Mucosa of descending colon (tissue), 3 donors: ENCODE measurements at regions not wholly inside any gene's neighbourhood (a gene's known extent, or its start where the extent isn't known, plus 50 kb on each side); places are given as distances from the start of the nearest gene placed in this dataset.

Source experiments
- ATAC-seq: fragments of 200-7000 bp; cut with Tn5 transposase; one replicate; pipeline ENCODE4 v1.9.1; 2020; ENCODE audit warnings: mild to moderate bottlenecking, moderate library complexity
- DNase-seq, 3 donors: peaks; one replicate each; pipeline ENCODE4 v3.0.0-alpha.2; 2020
- H3K36me3 ChIP-seq: fragments of 200-600 bp; one replicate; pipeline ENCODE4 v1.8.0; 2021; ENCODE audit warnings: low read depth, mild to moderate bottlenecking
- H3K4me1 ChIP-seq: fragments of 200-600 bp; one replicate; pipeline ENCODE4 v1.8.0; 2021; ENCODE audit warnings: low read depth, mild to moderate bottlenecking
- H3K4me3 ChIP-seq: fragments of 200-600 bp; one replicate; pipeline ENCODE4 v1.8.0; 2021; ENCODE audit warnings: mild to moderate bottlenecking
- H3K9me3 ChIP-seq: fragments of 200-600 bp; one replicate; pipeline ENCODE4 v1.8.0; 2021; ENCODE audit warnings: mild to moderate bottlenecking
- CTCF ChIP-seq: fragments of 200-600 bp; IDR thresholded peaks from one replicate; pipeline ENCODE4 v1.8.0; 2022; ENCODE audit warnings: antibody characterized with exemption, mild to moderate bottlenecking
- intact Hi-C, 2 donors: fragments of 100-400 bp; cut with DNase I in 1 of 2; cut with micrococcal nuclease in 1 of 2; formaldehyde crosslinking; loops; one replicate each; pipeline versions ENCODE4 v1.11.0 to v1.11.1; 2022; cut with DNase I, micrococcal nuclease
- donor health status: DM: no; HTN: no; CAD: no; lungs with moderate emphysema.
- donor health status: DM: no; HTN: no; CAD: no.
- donor health status: DM: no; HTN: yes; CAD: no.

DNA sequence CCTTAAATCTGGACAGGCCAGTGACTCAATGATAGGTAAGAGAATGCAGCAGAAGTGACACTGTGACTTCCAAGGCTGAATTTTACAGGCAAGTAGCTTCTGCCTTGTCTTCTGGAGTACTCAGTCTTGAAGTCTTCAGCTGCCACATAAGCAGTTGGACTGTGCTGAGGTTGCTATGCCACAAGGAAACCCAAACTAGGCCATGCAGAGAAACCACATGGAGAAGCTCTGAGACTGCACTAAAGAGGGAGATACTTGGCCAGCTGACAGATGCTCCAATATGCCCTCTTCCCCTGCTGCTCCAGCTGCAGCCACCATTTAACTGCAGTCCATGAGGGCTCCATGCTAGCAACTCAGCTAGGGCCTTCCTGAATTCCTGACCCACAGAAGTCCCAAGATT, 119.4 kb upstream of the GADL1 start:
- TF ChIP-seq CTCF, result no peak
- ATAC-seq (no peak), DNase-seq (no peak)
- Histone ChIP-seq H3K36me3 (no peaks in the 10 kb centered on the region), H3K4me1 (no peaks in the 10 kb centered on the region), H3K4me3 (no peak overlapping the region), H3K9me3 (no peaks in the 10 kb centered on the region)
- intact Hi-C loops, result no loop called here

DNA sequence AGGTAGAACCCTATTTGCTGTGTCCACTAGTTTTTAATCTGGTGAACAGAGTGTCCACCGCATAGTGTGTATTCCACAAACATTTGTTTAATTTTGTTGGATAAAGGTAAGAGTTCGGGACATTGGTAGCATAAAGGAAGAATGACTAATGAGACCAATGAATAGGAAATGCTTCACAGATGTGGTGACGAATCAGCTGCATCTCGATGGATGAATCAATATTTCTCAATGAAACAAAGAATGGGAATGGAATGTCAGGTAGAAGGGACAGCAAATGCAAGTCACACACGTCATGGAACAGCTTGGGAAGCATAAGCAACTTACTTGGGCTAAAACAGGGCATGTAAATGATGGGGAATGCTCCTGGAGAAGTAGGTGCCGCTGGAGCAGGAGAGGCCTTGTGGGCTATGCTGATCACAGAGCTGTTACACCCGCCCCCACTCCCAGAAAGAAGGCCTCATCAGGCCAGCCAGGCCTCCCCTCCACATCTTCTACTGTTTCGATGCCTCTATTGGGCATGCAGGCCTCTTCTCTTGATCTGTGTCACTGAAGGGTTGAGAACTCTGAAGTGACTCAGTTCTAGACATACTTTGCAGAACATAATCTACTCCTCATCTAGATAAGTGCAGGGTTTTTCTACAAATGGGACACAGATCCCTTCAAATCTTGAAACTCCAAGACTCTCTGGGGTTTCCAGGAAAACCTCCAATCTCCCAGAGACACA, 120.0 kb upstream of the GADL1 start:
- TF ChIP-seq CTCF, result no peak

GRCh38 chr3:31016196-31016595, 121.7 kb upstream of the GADL1 start:
- no peak for DNase-seq
- H3K36me3 ChIP-seq, result no peaks in the 10 kb centered on the region
- no peaks in the 10 kb centered on the region for H3K4me1 ChIP-seq
- intact Hi-C loops, result no loop called here
- no peak for ATAC-seq
- TF ChIP-seq CTCF, result no peak
- H3K4me3 ChIP-seq, result no peak overlapping the region
- H3K9me3 ChIP-seq, result no peaks in the 10 kb centered on the region

More for the DNA sequence above, 120.0 kb upstream of the GADL1 start:
- no peaks in the 10 kb centered on the region for H3K9me3 ChIP-seq
- H3K4me3 ChIP-seq, result no peak overlapping the region
- DNase-seq (no peak), ATAC-seq (no peak)
- no peaks in the 10 kb centered on the region for H3K4me1 ChIP-seq
- no peaks in the 10 kb centered on the region for H3K36me3 ChIP-seq
- intact Hi-C loops, result no loop called here

DNA sequence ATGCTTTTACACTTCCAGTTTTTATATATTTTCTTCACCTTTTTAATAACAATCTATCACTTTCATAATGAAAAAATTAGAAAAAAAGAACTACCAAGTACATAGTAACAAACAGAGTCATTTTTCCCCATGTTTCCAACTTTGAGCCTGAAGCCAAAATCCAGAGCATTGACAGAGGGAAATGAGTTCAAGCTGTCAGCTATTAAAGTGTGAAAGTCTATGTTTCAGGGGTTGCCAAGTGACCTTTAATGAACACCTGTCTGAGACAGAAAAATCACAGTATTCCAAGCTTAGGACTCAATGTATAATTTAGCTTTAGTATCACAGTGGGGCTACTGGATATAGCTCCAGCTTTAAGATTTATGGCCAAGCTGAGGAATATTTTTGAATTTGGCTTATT, 128.3 kb upstream of the GADL1 start:
- Histone ChIP-seq H3K9me3 (peaks cover 6% of the 10 kb centered on the region), H3K4me1 (no peaks in the 10 kb centered on the region), H3K36me3 (no peaks in the 10 kb centered on the region), H3K4me3 (no peak overlapping the region)
- DNase-seq, result no peak
- ATAC-seq, result no peak
- intact Hi-C loops, result no loop called here
- TF ChIP-seq CTCF, result no peak

- Histone ChIP-seq H3K4me3 (no peak overlapping the region), H3K4me1 (no peaks in the 10 kb centered on the region), H3K9me3 (peaks cover 14% of the 10 kb centered on the region), H3K36me3 (no peaks in the 10 kb centered on the region)
- TF ChIP-seq CTCF, result no peak
- DNase-seq, result no peak
- intact Hi-C loops, result no loop called here
- no peak for ATAC-seq
Observed at GRCh38 chr3:31025541-31025940, 131.1 kb upstream of the GADL1 start.
